Renal cortex interstitium (tissue), 11 donors: ENCODE measurements at regions not wholly inside any gene's neighbourhood (a gene's known extent, or its start where the extent isn't known, plus 50 kb on each side); places are given as distances from the start of the nearest gene placed in this dataset.
"Not testable (repeated sequence)": the region's sequence is repeated elsewhere in the genome, so short reads cannot be mapped to it uniquely, and the experiment has no call there.

Experiments used
- DNase-seq, 11 donors: peaks; one replicate each; pipeline ENCODE4 v3.0.0-alpha.2; 2013; ENCODE audit warnings: low read depth in 9 of 11, low spot score in 4 of 11; ENCODE audit errors: extremely low read depth in 1 of 11

GRCh38 chr4:45317739-45318138 is 591.4 kb upstream of the GNPDA2 start:
- no peak for DNase-seq

GRCh38 chr4:45317276-45317675 is 590.9 kb upstream of the GNPDA2 start:
- DNase-seq, result no peak

- no peak for DNase-seq
Observed at GRCh38 chr4:45316257-45316656, 589.9 kb upstream of the GNPDA2 start.

- no peak for DNase-seq
Observed at GRCh38 chr4:45302828-45303227, 576.5 kb upstream of the GNPDA2 start.

- no peak for DNase-seq
Observed at GRCh38 chr4:45294464-45294863, 568.1 kb upstream of the GNPDA2 start.

- DNase-seq, result no peak
Observed at GRCh38 chr4:45293335-45293734, 567.0 kb upstream of the GNPDA2 start.

GRCh38 chr4:45292844-45293243 is 566.5 kb upstream of the GNPDA2 start:
- DNase-seq, result no peak

GRCh38 chr4:45284400-45285085 is 558.2 kb upstream of the GNPDA2 start:
- no peak for DNase-seq

- DNase-seq, result no peak
Observed at GRCh38 chr4:45283352-45283751, 557.0 kb upstream of the GNPDA2 start.

- DNase-seq, result no peak
Observed at GRCh38 chr4:45280121-45280520, 553.8 kb upstream of the GNPDA2 start.

- no peak for DNase-seq
Observed at GRCh38 chr4:45275862-45276261, 549.5 kb upstream of the GNPDA2 start.

- DNase-seq, result not testable (repeated sequence)
Observed at GRCh38 chr4:45248106-45248505, 521.8 kb upstream of the GNPDA2 start.

GRCh38 chr4:45241976-45242375 is 515.6 kb upstream of the GNPDA2 start:
- no peak for DNase-seq

GRCh38 chr4:45229206-45229605 is 502.9 kb upstream of the GNPDA2 start:
- no peak for DNase-seq

- DNase-seq, result no peak
Observed at GRCh38 chr4:45215976-45216542, 489.7 kb upstream of the GNPDA2 start.

GRCh38 chr4:45208476-45208875 is 482.1 kb upstream of the GNPDA2 start:
- not testable (repeated sequence) for DNase-seq

- not testable (repeated sequence) for DNase-seq
Observed at GRCh38 chr4:45207864-45208331, 481.5 kb upstream of the GNPDA2 start.

- not testable (repeated sequence) for DNase-seq
Observed at GRCh38 chr4:45207241-45207863, 481.0 kb upstream of the GNPDA2 start.

GRCh38 chr4:45199736-45200135 is 473.4 kb upstream of the GNPDA2 start:
- no peak for DNase-seq

GRCh38 chr4:45188501-45188900 is 462.1 kb upstream of the GNPDA2 start:
- no peak for DNase-seq

- no peak for DNase-seq
Observed at GRCh38 chr4:45186249-45186648, 459.9 kb upstream of the GNPDA2 start.
